ENCODE measurements at regions not wholly inside any gene's neighbourhood (a gene's known extent, or its start where the extent isn't known, plus 50 kb on each side); places are given as distances from the start of the nearest gene placed in this dataset.

- Histone ChIP-seq H3K18ac (ENCODE audit: low read depth, low read length) (no peak overlapping the region), H3K4me2 (ENCODE audit: low read depth, low read length) (no peak overlapping the region), H3K79me1 (ENCODE audit: low read depth in 1 of 2, low read length in 2 of 2) (no peaks in the 10 kb centered on the region), H4K5ac (ENCODE audit: low read depth, low read length) (no peak overlapping the region), H3K23ac (ENCODE audit: low read depth, low read length) (no peak overlapping the region), H3K14ac (replicated peaks; ENCODE audit: low read depth, low read length) (no peak overlapping the region), H2AK9ac (replicated peaks; ENCODE audit: low read depth, low read length, poor library complexity) (no peak overlapping the region), H3K56ac (ENCODE audit: extremely low read depth, insufficient read depth, low read length) (no peak overlapping the region), H3K27ac (ENCODE audit: insufficient read depth, low read length) (no peak overlapping the region), H4K20me1 (ENCODE audit: insufficient read depth, low read length) (no peaks in the 10 kb centered on the region), H3K9me1 (ENCODE audit: insufficient read depth, low read length) (no peaks in the 10 kb centered on the region), H2BK15ac (ENCODE audit: low read depth, low read length) (no peak overlapping the region), H3K4ac (ENCODE audit: low read depth, low read length) (no peak overlapping the region), H2BK20ac (ENCODE audit: low read depth, low read length) (no peak overlapping the region), H3K36me3 (ENCODE audit: control insufficient read depth, insufficient read depth, low read length) (no peaks in the 10 kb centered on the region), H2BK5ac (ENCODE audit: low read depth, low read length, poor library complexity, severe bottlenecking) (no peak overlapping the region), H2AK5ac (ENCODE audit: low read depth, low read length) (no peak overlapping the region), H2AFZ (replicated peaks; ENCODE audit: low read length, poor library complexity) (no peak overlapping the region), H2BK120ac (ENCODE audit: low read depth, low read length) (no peak overlapping the region), H4K8ac (ENCODE audit: low read depth in 2 of 2, low read length in 2 of 2) (no peak overlapping the region), H3K4me1 (ENCODE audit: control insufficient read depth, insufficient read depth, low read length) (no peaks in the 10 kb centered on the region), H3K4me3 (ENCODE audit: insufficient read depth, low read depth, low read length) (no peak overlapping the region), H3K9me3 (ENCODE audit: control insufficient read depth, insufficient read depth, low read length) (no peaks in the 10 kb centered on the region), H4K91ac (ENCODE audit: insufficient read depth, low read depth, low read length) (no peak overlapping the region), H3K9ac (ENCODE audit: low read depth, low read length) (no peak overlapping the region), H3K27me3 (ENCODE audit: control insufficient read depth, insufficient read depth, low read length) (no peaks in the 10 kb centered on the region)
- DNase-seq: no peak
- POLR2A ChIA-PET (ENCODE audit: unreplicated experiment): no interaction called here
- in situ Hi-C loops (cut with MboI; ENCODE audit: low sequenced_read_pairs): no loop called here
- TF ChIP-seq FOS (IDR thresholded peaks at IDR 0.05; ENCODE audit: low read depth, low read length): no peak
- no peak for TF ChIP-seq NFE2L2 (IDR thresholded peaks at IDR 0.05; ENCODE audit: low read depth, low read length)
- no peak for TF ChIP-seq BHLHE40 (IDR thresholded peaks at IDR 0.05; ENCODE audit: low read depth, low read length)
- no peak for TF ChIP-seq RAD21 (IDR thresholded peaks at IDR 0.05; ENCODE audit: low read length)
- no peak for TF ChIP-seq CEBPB (IDR thresholded peaks at IDR 0.05; ENCODE audit: low read depth, low read length)
- TF ChIP-seq MAZ (IDR thresholded peaks at IDR 0.05; ENCODE audit: borderline replicate concordance, low read depth, low read length): no peak
- TF ChIP-seq CTCF (conservative IDR thresholded peaks at IDR 0.05; ENCODE audit: low read depth, low read length): no peak
- TF ChIP-seq CHD1 (IDR thresholded peaks at IDR 0.05; ENCODE audit: low read depth, low read length): no peak
- no peak for TF ChIP-seq SMC3 (IDR thresholded peaks at IDR 0.05; ENCODE audit: low read depth, low read length)
- TF ChIP-seq ELK1 (IDR thresholded peaks at IDR 0.05; ENCODE audit: borderline replicate concordance, low read depth, low read length): no peak
- no peak for TF ChIP-seq MAFK (IDR thresholded peaks at IDR 0.05; ENCODE audit: low read depth, low read length)
- TF ChIP-seq RFX5 (IDR thresholded peaks at IDR 0.05; ENCODE audit: low read depth, low read length): no peak
- no peak for TF ChIP-seq USF2 (IDR thresholded peaks at IDR 0.05; ENCODE audit: low read depth, low read length)
- TF ChIP-seq MXI1 (IDR thresholded peaks at IDR 0.05; ENCODE audit: borderline replicate concordance, low read depth, low read length): no peak
- TF ChIP-seq RCOR1 (IDR thresholded peaks at IDR 0.05; ENCODE audit: insufficient replicate concordance, low read length): no peak
- intact Hi-C loops (cut with micrococcal nuclease): no loop called here
- no peak for ATAC-seq (ENCODE audit: low read depth)
- dilution Hi-C loops (cut with HindIII; ENCODE audit: low sequenced_read_pairs, unreplicated experiment): no loop called here
- BruUV-seq (replicated peaks): no TSS peak
- no CpG with 5 or more reads among the region's 3 CpGs for WGBS, 2 experiments (ENCODE audit: extremely low coverage in 2 of 2, insufficient read length in 1 of 2)
- CTCF ChIA-PET: no interaction called here
Observed at GRCh38 chr5:106833517-106833916, 837.2 kb downstream of the EFNA5 start.

Data from IMR-90 (cell line).